ENCODE measurements at regions not wholly inside any gene's neighbourhood (a gene's known extent, or its start where the extent isn't known, plus 50 kb on each side); places are given as distances from the start of the nearest gene placed in this dataset.

DNA sequence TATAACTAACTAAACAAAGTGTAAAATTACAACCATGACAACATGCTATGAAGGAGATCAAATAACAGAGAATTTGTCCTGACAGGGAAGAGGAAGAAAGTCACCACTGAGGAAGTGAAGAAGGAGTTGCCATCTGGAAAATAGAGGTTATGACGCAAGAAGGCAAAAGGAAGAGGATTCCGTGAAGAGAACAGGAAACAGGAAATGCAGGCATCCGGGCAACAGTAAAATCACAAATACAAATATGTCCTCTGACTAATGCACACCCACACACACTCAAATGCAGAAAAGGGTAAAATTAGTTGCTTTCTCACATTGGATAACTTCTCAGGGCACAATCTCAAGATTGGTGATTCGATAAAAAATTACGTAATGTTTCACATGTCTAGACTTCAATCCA, 278.4 kb downstream of the TMX3 start:
- TF ChIP-seq, protein P1, sequence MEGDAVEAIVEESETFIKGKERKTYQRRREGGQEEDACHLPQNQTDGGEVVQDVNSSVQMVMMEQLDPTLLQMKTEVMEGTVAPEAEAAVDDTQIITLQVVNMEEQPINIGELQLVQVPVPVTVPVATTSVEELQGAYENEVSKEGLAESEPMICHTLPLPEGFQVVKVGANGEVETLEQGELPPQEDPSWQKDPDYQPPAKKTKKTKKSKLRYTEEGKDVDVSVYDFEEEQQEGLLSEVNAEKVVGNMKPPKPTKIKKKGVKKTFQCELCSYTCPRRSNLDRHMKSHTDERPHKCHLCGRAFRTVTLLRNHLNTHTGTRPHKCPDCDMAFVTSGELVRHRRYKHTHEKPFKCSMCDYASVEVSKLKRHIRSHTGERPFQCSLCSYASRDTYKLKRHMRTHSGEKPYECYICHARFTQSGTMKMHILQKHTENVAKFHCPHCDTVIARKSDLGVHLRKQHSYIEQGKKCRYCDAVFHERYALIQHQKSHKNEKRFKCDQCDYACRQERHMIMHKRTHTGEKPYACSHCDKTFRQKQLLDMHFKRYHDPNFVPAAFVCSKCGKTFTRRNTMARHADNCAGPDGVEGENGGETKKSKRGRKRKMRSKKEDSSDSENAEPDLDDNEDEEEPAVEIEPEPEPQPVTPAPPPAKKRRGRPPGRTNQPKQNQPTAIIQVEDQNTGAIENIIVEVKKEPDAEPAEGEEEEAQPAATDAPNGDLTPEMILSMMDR (conservative IDR thresholded peaks at IDR 0.05), result no peak
- no peak for TF ChIP-seq ZFX (IDR thresholded peaks at IDR 0.05)

All from C4-2B (cell line).